DMS 273 treated with DMSO at 0.1 percent for 48 hours (cell line): ENCODE measurements at regions not wholly inside any gene's neighbourhood (a gene's known extent, or its start where the extent isn't known, plus 50 kb on each side); places are given as distances from the start of the nearest gene placed in this dataset.
"Not testable (repeated sequence)": the region's sequence is repeated elsewhere in the genome, so short reads cannot be mapped to it uniquely, and the experiment has no call there.

Experiments used
- DNase-seq: peaks from one replicate; lab custom pipeline; 2025; lab: John Stamatoyannopoulos, UW

DNA sequence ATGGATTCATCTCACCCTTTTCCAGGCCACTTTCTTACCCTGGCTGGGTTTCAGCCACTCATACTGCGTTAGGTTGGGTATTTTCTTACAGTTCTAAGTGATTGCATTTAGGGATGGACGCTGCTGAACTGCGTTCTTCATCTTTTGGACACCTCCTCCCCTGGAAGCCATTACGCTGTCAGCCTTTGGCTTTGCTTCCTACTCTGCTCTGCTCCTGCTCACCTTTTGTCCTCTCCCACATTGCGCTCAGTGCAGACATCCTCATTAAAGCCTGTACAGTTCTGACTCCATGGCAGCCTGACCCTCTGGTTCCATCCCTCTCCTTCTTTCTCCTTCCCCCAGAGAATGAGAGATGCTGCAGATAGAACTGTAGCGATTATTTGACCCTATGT, 108.9 kb downstream of the SRGAP2 start:
- not testable (repeated sequence) for DNase-seq

DNA sequence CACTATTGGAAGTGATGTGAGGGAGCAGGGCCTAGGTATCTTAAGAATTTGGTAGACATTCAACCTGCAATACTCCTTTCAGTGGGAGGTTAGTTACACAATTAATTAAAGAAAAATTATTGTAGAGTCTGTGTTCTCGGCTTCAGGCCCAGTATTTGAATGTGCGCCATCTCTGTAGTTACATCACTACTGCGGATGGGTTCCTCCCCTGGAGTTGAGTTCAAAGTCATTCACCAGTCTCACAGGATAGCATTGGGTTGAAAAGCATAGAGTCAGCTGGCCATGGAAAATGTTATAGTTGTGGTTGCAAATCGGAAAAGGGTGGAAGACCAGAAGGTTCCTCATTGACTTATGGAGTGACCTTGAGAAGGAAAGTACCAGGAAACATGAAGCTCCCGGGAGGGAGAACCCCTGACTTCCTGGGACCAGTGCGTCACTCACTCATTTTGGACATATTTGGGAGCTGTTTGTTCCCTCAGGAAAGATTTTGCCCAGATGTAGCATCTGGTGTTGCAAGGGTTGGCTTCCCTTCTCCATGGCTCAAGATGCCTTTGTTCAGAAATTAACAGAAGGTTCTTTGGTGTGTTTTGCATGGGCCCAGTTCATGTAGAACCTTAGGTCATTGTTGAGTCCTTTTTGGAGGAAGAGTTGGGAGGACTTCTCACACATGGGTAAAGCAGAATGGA, 111.8 kb downstream of the SRGAP2 start:
- not testable (repeated sequence) for DNase-seq

- DNase-seq = not testable (repeated sequence)
Observed at GRCh38 chr1:206316901-206317300, 113.6 kb downstream of the SRGAP2 start.

- DNase-seq = not testable (repeated sequence)
Observed at GRCh38 chr1:206317878-206318514, 114.7 kb downstream of the SRGAP2 start.

DNA sequence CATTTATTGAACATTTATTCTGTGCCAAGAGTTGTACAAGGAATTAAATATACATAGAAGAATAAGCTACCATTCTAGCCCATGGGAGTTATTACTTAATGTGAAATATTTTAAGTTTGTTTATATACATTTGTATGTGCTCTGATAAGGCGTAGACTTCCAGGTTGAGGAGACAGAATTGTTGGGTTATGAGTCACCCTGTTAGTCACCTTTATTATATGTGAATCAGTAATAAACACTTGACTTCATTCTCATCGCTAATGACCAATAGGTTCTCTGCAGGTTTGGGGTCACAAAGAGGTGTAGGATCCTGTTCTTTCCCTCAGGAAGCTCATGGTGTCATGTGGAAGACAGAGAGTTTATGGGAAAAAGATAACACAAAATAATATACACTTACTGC, 116.9 kb downstream of the SRGAP2 start:
- not testable (repeated sequence) for DNase-seq

DNA sequence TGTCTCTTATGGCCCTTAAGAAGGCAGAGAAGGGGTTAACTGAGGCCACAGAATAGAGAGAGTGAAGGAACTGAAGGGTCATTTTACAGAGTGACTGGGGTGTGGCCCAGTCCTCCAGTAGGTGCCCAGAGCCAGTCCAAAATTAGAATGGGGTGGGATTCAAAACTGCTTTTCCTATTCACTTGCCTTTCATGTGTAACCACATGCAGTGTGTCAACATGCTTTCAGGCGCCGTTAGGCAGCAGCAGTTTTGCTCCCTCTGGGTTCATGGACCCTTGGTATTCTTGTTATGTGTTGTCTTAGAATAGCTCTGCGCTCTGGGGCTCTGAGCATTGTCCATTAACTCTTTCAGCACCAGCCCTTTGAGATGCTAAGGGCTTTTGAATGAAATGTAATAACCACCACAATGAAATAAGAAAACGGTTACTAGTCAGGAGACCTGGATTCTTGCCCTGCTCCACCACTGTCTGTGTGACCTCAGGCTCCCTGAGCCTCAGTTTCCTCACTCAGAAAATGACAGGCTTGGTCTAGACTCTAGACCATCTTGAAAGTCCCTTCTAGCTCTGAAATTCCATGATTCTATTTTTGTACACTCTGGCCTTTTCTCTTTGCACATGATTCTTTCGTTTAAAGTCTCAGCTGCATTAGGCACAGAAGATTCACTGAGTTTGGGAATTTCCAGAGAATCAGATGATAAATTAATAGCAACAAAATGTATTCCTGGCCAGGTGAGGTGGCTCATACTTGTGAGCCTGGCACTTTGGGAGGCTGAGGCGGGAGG, 123.0 kb downstream of the SRGAP2 start:
- DNase-seq = not testable (repeated sequence)

DNA sequence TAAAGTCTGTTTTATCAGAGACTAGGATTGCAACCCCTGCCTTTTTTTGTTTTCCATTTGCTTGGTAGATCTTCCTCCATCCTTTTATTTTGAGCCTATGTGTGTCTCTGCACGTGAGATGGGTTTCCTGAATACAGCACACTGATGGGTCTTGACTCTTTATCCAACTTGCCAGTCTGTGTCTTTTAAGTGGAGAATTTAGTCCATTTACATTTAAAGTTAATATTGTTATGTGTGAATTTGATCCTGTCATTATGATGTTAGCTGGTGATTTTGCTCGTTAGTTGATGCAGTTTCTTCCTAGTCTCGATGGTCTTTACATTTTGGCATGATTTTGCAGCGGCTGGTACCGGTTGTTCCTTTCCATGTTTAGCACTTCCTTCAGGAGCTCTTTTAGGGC, 128.3 kb downstream of the SRGAP2 start:
- DNase-seq = not testable (repeated sequence)

- DNase-seq = not testable (repeated sequence)
Observed at GRCh38 chr1:206333316-206333715, 130.0 kb downstream of the SRGAP2 start.

- DNase-seq = not testable (repeated sequence)
Observed at GRCh38 chr1:206333897-206334296, 130.6 kb downstream of the SRGAP2 start.

- DNase-seq = peak; percentile 12
Observed at GRCh38 chr1:206334481-206334880, 131.1 kb downstream of the SRGAP2 start.

DNA sequence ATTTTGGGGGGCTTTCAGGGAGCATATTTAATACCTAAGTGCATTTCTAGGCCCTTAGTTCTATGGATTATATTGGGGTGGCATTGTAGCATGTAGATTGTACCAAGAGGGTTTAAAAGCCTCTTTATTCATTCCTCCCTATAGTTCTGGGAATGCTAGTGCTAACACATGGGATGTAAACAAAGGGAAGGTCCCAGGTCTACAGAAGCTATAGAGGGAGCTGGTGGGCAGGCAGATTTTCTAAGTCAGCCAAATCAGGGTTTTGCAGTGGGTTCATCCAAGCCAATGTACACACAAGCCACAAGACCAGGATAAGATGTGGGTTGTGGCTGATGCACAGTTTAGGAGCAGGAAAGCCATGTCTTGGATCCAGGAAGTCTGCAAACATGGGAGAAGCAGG, 131.8 kb downstream of the SRGAP2 start:
- not testable (repeated sequence) for DNase-seq

GRCh38 chr1:206335875-206336846, 132.8 kb downstream of the SRGAP2 start:
- DNase-seq = not testable (repeated sequence)

GRCh38 chr1:206337024-206337423, 133.3 kb upstream of the IKBKE start:
- not testable (repeated sequence) for DNase-seq

- DNase-seq = not testable (repeated sequence)
Observed at GRCh38 chr1:206350493-206351275, 119.6 kb upstream of the IKBKE start.

DNA sequence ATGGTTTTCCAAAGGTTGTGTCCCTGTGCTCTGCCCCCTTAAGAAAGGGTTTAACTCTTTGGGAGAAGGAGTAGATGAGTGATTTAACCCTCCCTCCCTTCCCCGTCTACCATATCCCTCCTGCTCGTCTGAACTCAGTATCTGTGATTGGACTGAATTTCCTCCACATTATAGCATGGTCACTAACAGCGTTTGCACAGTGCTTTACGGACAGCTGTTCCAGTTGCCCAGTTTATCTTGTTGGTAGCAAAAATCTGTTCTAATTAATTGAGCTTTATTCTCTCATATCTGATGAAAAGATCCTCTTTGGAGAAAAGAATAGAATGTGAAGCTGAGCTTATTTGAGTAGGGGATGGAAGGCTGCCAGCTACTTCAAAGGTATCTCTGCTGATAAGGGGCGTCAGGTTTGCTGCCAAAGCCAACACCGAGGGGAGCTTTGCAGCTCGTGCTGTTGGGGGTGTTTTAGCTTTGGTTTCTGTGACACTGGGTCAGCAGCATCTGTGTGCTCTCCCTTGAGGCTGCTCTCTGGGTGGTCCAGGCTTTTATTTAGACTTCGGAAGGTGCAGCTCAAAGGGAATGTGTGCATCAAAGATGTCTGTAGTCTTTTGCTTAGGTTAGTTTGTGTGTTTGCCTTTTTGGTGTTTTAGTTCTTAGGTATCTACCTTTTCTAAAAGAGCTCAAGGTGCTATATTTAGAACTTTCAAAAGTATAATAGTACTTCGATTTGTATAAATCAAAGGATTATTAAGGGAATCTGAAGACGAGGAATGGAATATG, 118.8 kb upstream of the IKBKE start:
- DNase-seq = not testable (repeated sequence)

DNA sequence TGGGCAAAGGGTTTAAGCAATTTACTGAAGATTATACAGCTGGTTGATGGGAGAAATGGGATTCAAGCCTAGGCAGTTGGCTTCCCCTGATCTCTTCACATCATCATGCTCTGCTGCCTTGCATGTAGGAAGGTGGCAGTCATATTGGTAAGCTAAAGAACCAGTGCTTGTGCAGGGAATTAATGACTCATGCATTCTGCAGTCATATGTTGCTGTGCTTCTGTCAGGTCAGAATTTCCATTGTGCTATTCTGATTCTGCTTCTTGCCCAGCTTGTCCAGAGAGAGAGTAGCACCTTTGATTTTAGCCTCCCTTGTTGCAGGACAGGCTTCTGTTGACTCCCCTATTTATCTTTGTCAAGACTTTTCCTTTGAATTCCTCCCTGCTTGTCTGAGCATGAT, 114.0 kb upstream of the IKBKE start:
- DNase-seq = not testable (repeated sequence)

DNA sequence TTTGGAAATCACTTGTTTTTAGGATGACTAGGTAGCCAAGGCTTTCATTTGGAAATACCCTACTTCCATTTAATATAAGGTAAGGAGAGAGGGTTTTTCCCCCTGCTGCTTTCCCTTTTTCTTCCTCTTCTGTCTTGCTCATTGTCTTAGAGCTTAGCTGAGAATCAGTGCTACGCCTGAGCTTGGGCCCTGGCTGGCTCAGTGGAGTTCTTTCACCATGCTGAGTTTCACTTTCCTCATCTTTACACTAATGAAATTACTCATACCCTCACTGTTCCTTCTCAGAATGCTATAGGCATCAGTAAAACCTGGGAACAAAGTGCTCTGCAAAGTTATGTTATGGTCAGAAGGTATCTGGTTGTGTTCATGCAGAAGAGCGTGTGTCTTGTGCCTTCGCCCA, 112.3 kb upstream of the IKBKE start:
- not testable (repeated sequence) for DNase-seq

- DNase-seq = not testable (repeated sequence)
Observed at GRCh38 chr1:206358771-206359170, 111.5 kb upstream of the IKBKE start.

DNA sequence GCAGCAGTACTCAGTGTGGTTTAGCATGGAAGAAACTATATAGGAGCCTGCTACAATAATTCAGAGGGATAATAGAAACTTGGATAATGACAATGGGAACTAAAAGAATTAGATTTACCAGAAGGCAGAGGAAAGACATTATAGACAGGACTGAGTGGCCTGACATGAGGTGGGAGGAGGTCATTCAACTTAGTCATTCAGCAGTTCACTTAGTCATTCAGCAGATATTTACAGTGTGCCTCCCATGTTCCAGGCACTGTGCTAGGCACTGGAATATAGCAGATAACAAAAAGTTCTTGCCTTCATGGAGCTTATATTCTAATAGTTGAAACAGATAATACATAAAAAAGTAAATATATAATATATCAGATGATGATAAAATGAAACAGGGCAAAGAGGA, 110.9 kb upstream of the IKBKE start:
- not testable (repeated sequence) for DNase-seq

GRCh38 chr1:206361978-206362543, 108.2 kb upstream of the IKBKE start:
- not testable (repeated sequence) for DNase-seq
